H9 (cell line): ENCODE measurements at regions not wholly inside any gene's neighbourhood (a gene's known extent, or its start where the extent isn't known, plus 50 kb on each side); places are given as distances from the start of the nearest gene placed in this dataset.

ENCODE experiments used
- DNase-seq: peaks from one replicate; pipeline ENCODE4 v3.0.0-alpha.2; 2017
- H2AFZ ChIP-seq: one replicate; pipeline ENCODE4 v1.6.1; 2013; ENCODE audit warnings: mild to moderate bottlenecking, low read length, control low read depth, moderate library complexity
- H2AK5ac ChIP-seq: 2 replicates; pipeline ENCODE4 v1.6.1; 2013; ENCODE audit warnings: low read length, control low read depth, mixed read lengths; ENCODE audit not compliant: insufficient read length
- H2BK120ac ChIP-seq: one replicate; pipeline ENCODE4 v1.6.1; 2013; ENCODE audit warnings: low read depth, mild to moderate bottlenecking, low read length, control low read depth, inconsistent platforms; ENCODE audit not compliant: poor library complexity, severe bottlenecking
- H2BK12ac ChIP-seq: 2 replicates; pipeline ENCODE4 v1.6.1; 2013; ENCODE audit warnings: low read length, control low read depth, mixed read lengths, low read depth; ENCODE audit not compliant: insufficient read length
- H2BK15ac ChIP-seq: 2 replicates; pipeline ENCODE4 v1.6.1; 2013; ENCODE audit warnings: low read depth, low read length, control low read depth
- H2BK20ac ChIP-seq: one replicate; pipeline ENCODE4 v1.6.1; 2013; ENCODE audit warnings: low read depth, mild to moderate bottlenecking, low read length, control low read depth, inconsistent platforms; ENCODE audit not compliant: poor library complexity, severe bottlenecking
- H2BK5ac ChIP-seq: 2 replicates; pipeline ENCODE4 v1.6.1; 2013; ENCODE audit warnings: low read length, control low read depth, mixed read lengths; ENCODE audit not compliant: insufficient read length
- H3K14ac ChIP-seq: 2 replicates; pipeline ENCODE4 v1.6.1; 2013; ENCODE audit warnings: low read length, control low read depth; ENCODE audit not compliant: insufficient read depth
- H3K18ac ChIP-seq: 2 replicates; pipeline ENCODE4 v1.6.1; 2013; ENCODE audit warnings: low read depth, mild to moderate bottlenecking, mixed read lengths, low read length, control low read depth; ENCODE audit not compliant: insufficient read length
- H3K23ac ChIP-seq: 2 replicates; pipeline ENCODE4 v1.6.1; 2013; ENCODE audit warnings: low read length, control low read depth, mixed read lengths, low read depth; ENCODE audit not compliant: insufficient read length
- H3K23me2 ChIP-seq: 2 replicates; pipeline ENCODE4 v1.6.1; 2013; ENCODE audit warnings: low read depth, mild to moderate bottlenecking, mixed read lengths, low read length, control low read depth; ENCODE audit not compliant: insufficient read length, poor library complexity, severe bottlenecking
- H3K27ac ChIP-seq: 2 replicates; pipeline ENCODE4 v1.5.1; 2013; ENCODE audit warnings: low read length, control low read depth, mixed read lengths, low read depth; ENCODE audit not compliant: insufficient read length
- H3K27me3 ChIP-seq: 2 replicates; pipeline ENCODE4 v1.6.1; 2013; ENCODE audit warnings: low read length, control low read depth, inconsistent platforms; ENCODE audit not compliant: insufficient read depth
- H3K4ac ChIP-seq: 2 replicates; pipeline ENCODE4 v1.6.1; 2013; ENCODE audit warnings: low read depth, mild to moderate bottlenecking, control low read depth, inconsistent platforms, low read length, moderate library complexity
- H3K4me1 ChIP-seq: 2 replicates; pipeline ENCODE4 v1.6.1; 2013; ENCODE audit warnings: low read length, control low read depth, inconsistent platforms; ENCODE audit not compliant: insufficient read depth
- H3K4me2 ChIP-seq: 2 replicates; pipeline ENCODE4 v1.6.1; 2013; ENCODE audit warnings: low read length, control low read depth, mixed read lengths; ENCODE audit not compliant: insufficient read length, insufficient read depth
- H3K56ac ChIP-seq: 2 replicates; pipeline ENCODE4 v1.6.1; 2013; ENCODE audit warnings: low read depth, mild to moderate bottlenecking, mixed read lengths, low read length, control low read depth; ENCODE audit not compliant: insufficient read length
- H3K79me1 ChIP-seq: 2 replicates; pipeline ENCODE4 v1.6.1; 2013; ENCODE audit warnings: low read depth, mild to moderate bottlenecking, moderate library complexity, low read length, control low read depth, inconsistent platforms; ENCODE audit not compliant: insufficient read depth, poor library complexity, severe bottlenecking
- H3K79me2 ChIP-seq: 2 replicates; pipeline ENCODE4 v1.6.1; 2013; ENCODE audit warnings: low read length, control low read depth, inconsistent platforms; ENCODE audit not compliant: insufficient read depth
- H3K9ac ChIP-seq: 2 replicates; pipeline ENCODE4 v1.6.1; 2013; ENCODE audit warnings: low read length, control low read depth, mixed read lengths; ENCODE audit not compliant: insufficient read length; ENCODE audit errors: extremely low read depth
- H3K9me3 ChIP-seq: one replicate; pipeline ENCODE4 v1.6.1; 2013; ENCODE audit warnings: low read depth, low read length, inconsistent platforms; ENCODE audit not compliant: control insufficient read depth
- H3T11ph ChIP-seq: one replicate; pipeline ENCODE4 v1.6.1; 2013; ENCODE audit warnings: mild to moderate bottlenecking, low read length, control low read depth, inconsistent platforms
- H4K20me1 ChIP-seq: one replicate; pipeline ENCODE4 v1.6.1; 2013; ENCODE audit not compliant: control insufficient read depth, insufficient read length, insufficient read depth
- H4K5ac ChIP-seq: 2 replicates; pipeline ENCODE4 v1.6.1; 2013; ENCODE audit warnings: low read depth, mild to moderate bottlenecking, mixed read lengths, low read length, control low read depth; ENCODE audit not compliant: insufficient read length
- H4K8ac ChIP-seq: replicated peaks from 2 replicates; pipeline ENCODE4 v1.6.1; 2013; ENCODE audit warnings: low read length, control low read depth, mixed read lengths, low read depth; ENCODE audit not compliant: insufficient read length
- H4K91ac ChIP-seq: 2 replicates; pipeline ENCODE4 v1.6.1; 2013; ENCODE audit warnings: low read depth, mild to moderate bottlenecking, moderate library complexity, mixed read lengths, low read length, control low read depth; ENCODE audit not compliant: insufficient read length
- H3K27ac Mint-ChIP-seq, 3 experiments: 2 replicates in 2 of 3; 3 replicates in 1 of 3; pipeline ENCODE4 v1.8.0; 2020 to 2021; ENCODE audit warnings: mixed read lengths in 3 of 3, mild to moderate bottlenecking in 1 of 3, moderate library complexity in 1 of 3
- H3K27me3 Mint-ChIP-seq: 2 replicates; pipeline ENCODE4 v1.8.0; 2021; ENCODE audit warnings: low read depth, mild to moderate bottlenecking, moderate library complexity, mixed read lengths
- H3K36me3 Mint-ChIP-seq, 3 experiments: 2 replicates in 2 of 3; 3 replicates in 1 of 3; pipeline ENCODE4 v1.8.0; 2020 to 2021; ENCODE audit warnings: low read depth in 3 of 3, mixed read lengths in 3 of 3; ENCODE audit not compliant: insufficient read depth in 1 of 3
- H3K4me1 Mint-ChIP-seq, 2 experiments: 2 replicates each; pipeline ENCODE4 v1.8.0; 2020; ENCODE audit warnings: mixed read lengths in 2 of 2
- H3K4me3 Mint-ChIP-seq, 2 experiments: 2 replicates in 1 of 2; 3 replicates in 1 of 2; pipeline ENCODE4 v1.8.0; 2020 to 2021; ENCODE audit warnings: mild to moderate bottlenecking in 2 of 2, mixed read lengths in 2 of 2, moderate library complexity in 1 of 2
- H3K9me3 Mint-ChIP-seq, 2 experiments: 2 replicates in 1 of 2; 3 replicates in 1 of 2; pipeline ENCODE4 v1.8.0; 2020; ENCODE audit warnings: mild to moderate bottlenecking in 2 of 2, mixed read lengths in 2 of 2, moderate library complexity in 1 of 2
- WGBS: extraction: QIAGEN DNeasy Blood & Tissue Kit; methylation state at CpG from one replicate; pipeline ENCODE4 v1.1.7; 2013; ENCODE audit warnings: missing lambda C conversion rate, low lambda C conversion rate, mixed read lengths; ENCODE audit not compliant: insufficient read length; ENCODE audit errors: extremely low coverage; 5-methylcytosine and 5-hydroxymethylcytosine counted together
- TF ChIP-seq, protein P1 (sequence below): fragments of 200-600 bp; sonication (generic); conservative IDR thresholded peaks from 3 replicates; pipeline ENCODE4 v1.8.0; 2021; ENCODE audit warnings: antibody characterized with exemption, mild to moderate bottlenecking

DNA sequence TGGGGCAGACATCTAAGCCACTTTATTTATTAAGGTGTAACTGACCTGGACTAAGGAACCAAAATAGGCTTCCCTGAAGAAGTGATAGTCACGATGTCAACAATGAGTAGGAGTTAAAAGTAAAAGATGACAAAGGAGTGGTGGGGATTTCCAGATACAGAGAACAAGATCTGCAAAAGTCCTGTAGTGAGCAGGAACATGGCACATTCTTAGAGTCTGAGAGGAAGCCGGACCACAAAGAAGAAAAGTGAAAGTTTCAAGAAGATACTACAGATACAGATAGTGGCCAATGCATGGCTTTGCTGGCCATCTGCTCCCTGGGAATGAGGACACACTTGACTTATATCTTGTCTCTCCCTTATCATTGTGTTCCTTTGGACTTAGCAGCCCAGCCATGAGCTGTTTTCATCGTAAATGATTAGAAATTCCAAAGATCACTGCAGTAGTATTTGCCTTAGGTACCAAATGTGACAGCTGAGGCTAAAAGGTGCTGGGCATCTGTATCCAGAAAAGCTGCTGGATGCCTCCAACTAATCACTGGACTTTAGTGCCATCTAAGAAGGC is 302.4 kb upstream of the NR5A2 start:
- H3K9ac ChIP-seq = no peak overlapping the region
- no peaks in the 10 kb centered on the region for H3K27me3 ChIP-seq
- TF ChIP-seq, protein P1, sequence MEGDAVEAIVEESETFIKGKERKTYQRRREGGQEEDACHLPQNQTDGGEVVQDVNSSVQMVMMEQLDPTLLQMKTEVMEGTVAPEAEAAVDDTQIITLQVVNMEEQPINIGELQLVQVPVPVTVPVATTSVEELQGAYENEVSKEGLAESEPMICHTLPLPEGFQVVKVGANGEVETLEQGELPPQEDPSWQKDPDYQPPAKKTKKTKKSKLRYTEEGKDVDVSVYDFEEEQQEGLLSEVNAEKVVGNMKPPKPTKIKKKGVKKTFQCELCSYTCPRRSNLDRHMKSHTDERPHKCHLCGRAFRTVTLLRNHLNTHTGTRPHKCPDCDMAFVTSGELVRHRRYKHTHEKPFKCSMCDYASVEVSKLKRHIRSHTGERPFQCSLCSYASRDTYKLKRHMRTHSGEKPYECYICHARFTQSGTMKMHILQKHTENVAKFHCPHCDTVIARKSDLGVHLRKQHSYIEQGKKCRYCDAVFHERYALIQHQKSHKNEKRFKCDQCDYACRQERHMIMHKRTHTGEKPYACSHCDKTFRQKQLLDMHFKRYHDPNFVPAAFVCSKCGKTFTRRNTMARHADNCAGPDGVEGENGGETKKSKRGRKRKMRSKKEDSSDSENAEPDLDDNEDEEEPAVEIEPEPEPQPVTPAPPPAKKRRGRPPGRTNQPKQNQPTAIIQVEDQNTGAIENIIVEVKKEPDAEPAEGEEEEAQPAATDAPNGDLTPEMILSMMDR = no peak
- Mint-ChIP-seq H3K27ac (no peak overlapping the region), H3K9me3 (no peaks in the 10 kb centered on the region), H3K4me3 (no peak overlapping the region), H3K4me1 (peaks cover 4 to 6% of the 10 kb centered on the region in 2 experiments; a peak in 3 of 4 replicates), H3K27me3 (no peaks in the 10 kb centered on the region), H3K36me3 (no peaks in the 10 kb centered on the region)
- H2AFZ ChIP-seq = no peak overlapping the region
- no peak overlapping the region for H2BK15ac ChIP-seq
- no peak overlapping the region for H2BK5ac ChIP-seq
- no peak overlapping the region for H2BK12ac ChIP-seq
- H3K56ac ChIP-seq = no peak overlapping the region
- H4K8ac ChIP-seq = no peak overlapping the region
- no peaks in the 10 kb centered on the region for H3K79me1 ChIP-seq
- no peak overlapping the region for H3K18ac ChIP-seq
- H4K91ac ChIP-seq = no peak overlapping the region
- H3K27ac ChIP-seq = no peak overlapping the region
- no peak overlapping the region for H2BK20ac ChIP-seq
- no peak overlapping the region for H4K5ac ChIP-seq
- H2AK5ac ChIP-seq = no peak overlapping the region
- no peak overlapping the region for H3K4me2 ChIP-seq
- no peak overlapping the region for H2BK120ac ChIP-seq
- no peak overlapping the region for H3K4ac ChIP-seq
- no CpG with 5 or more reads among the region's 3 CpGs for WGBS
- no peaks in the 10 kb centered on the region for H3K9me3 ChIP-seq
- no peak overlapping the region for H3T11ph ChIP-seq
- H3K79me2 ChIP-seq = no peaks in the 10 kb centered on the region
- no peaks in the 10 kb centered on the region for H3K23me2 ChIP-seq
- H3K23ac ChIP-seq = no peak overlapping the region
- H4K20me1 ChIP-seq = no peaks in the 10 kb centered on the region
- H3K14ac ChIP-seq = no peak overlapping the region
- DNase-seq = no peak
- H3K4me1 ChIP-seq = no peaks in the 10 kb centered on the region
